ENCODE measurements at regions not wholly inside any gene's neighbourhood (a gene's known extent, or its start where the extent isn't known, plus 50 kb on each side); places are given as distances from the start of the nearest gene placed in this dataset.

- Histone ChIP-seq H3K9me3 (no peaks in the 10 kb centered on the region), H3K4me1 (ENCODE audit: control insufficient read depth in 1 of 2, low read depth in 2 of 2) (no peaks in the 10 kb centered on the region), H3K27me3 (replicated peaks; ENCODE audit: insufficient read depth) (no peaks in the 10 kb centered on the region), H3K4me3 (no peak overlapping the region), H3K27ac (no peak overlapping the region), H3K36me3 (no peaks in the 10 kb centered on the region)
- no peak for ATAC-seq (ENCODE audit: insufficient number of reproducible peaks, low FRiP score, low read depth)
- DNase-seq (ENCODE audit: low spot score), result no peak
- TF ChIP-seq CTCF (IDR thresholded peaks at IDR 0.05), result no peak
These were observed 633.9 kb downstream of the BCL11A start for GRCh38 chr2:59919579-59919978.

- DNase-seq (ENCODE audit: low spot score) (no peak), ATAC-seq (ENCODE audit: insufficient number of reproducible peaks, low FRiP score, low read depth) (no peak)
- Histone ChIP-seq H3K27me3 (replicated peaks; ENCODE audit: insufficient read depth) (no peaks in the 10 kb centered on the region), H3K27ac (no peak overlapping the region), H3K9me3 (no peaks in the 10 kb centered on the region), H3K4me3 (no peak overlapping the region), H3K36me3 (no peaks in the 10 kb centered on the region), H3K4me1 (ENCODE audit: control insufficient read depth in 1 of 2, low read depth in 2 of 2) (no peaks in the 10 kb centered on the region)
- TF ChIP-seq CTCF (IDR thresholded peaks at IDR 0.05), result no peak
These were observed 641.4 kb downstream of the BCL11A start for GRCh38 chr2:59912042-59912441.

GRCh38 chr2:59910166-59910565 is 643.3 kb downstream of the BCL11A start:
- Histone ChIP-seq H3K27ac (no peak overlapping the region), H3K4me1 (ENCODE audit: control insufficient read depth in 1 of 2, low read depth in 2 of 2) (no peaks in the 10 kb centered on the region), H3K4me3 (no peak overlapping the region), H3K27me3 (replicated peaks; ENCODE audit: insufficient read depth) (no peaks in the 10 kb centered on the region), H3K9me3 (no peaks in the 10 kb centered on the region), H3K36me3 (no peaks in the 10 kb centered on the region)
- no peak for DNase-seq (ENCODE audit: low spot score)
- ATAC-seq (ENCODE audit: insufficient number of reproducible peaks, low FRiP score, low read depth), result no peak
- no peak for TF ChIP-seq CTCF (IDR thresholded peaks at IDR 0.05)

GRCh38 chr2:59909147-59909546 is 644.3 kb downstream of the BCL11A start:
- H3K27ac ChIP-seq, result no peak overlapping the region
- no peak for DNase-seq (ENCODE audit: low spot score)
- H3K36me3 ChIP-seq, result no peaks in the 10 kb centered on the region
- H3K27me3 ChIP-seq (replicated peaks; ENCODE audit: insufficient read depth), result no peaks in the 10 kb centered on the region
- no peak for TF ChIP-seq CTCF (IDR thresholded peaks at IDR 0.05)
- no peaks in the 10 kb centered on the region for H3K4me1 ChIP-seq (ENCODE audit: control insufficient read depth in 1 of 2, low read depth in 2 of 2)
- H3K4me3 ChIP-seq, result no peak overlapping the region
- no peak for ATAC-seq (ENCODE audit: insufficient number of reproducible peaks, low FRiP score, low read depth)
- H3K9me3 ChIP-seq, result no peaks in the 10 kb centered on the region

- Histone ChIP-seq H3K27ac (no peak overlapping the region), H3K27me3 (replicated peaks; ENCODE audit: insufficient read depth) (no peaks in the 10 kb centered on the region), H3K36me3 (no peaks in the 10 kb centered on the region), H3K4me3 (no peak overlapping the region), H3K4me1 (ENCODE audit: control insufficient read depth in 1 of 2, low read depth in 2 of 2) (no peaks in the 10 kb centered on the region), H3K9me3 (no peaks in the 10 kb centered on the region)
- ATAC-seq (ENCODE audit: insufficient number of reproducible peaks, low FRiP score, low read depth), result no peak
- TF ChIP-seq CTCF (IDR thresholded peaks at IDR 0.05), result no peak
- DNase-seq (ENCODE audit: low spot score), result no peak
These were observed 647.7 kb downstream of the BCL11A start for GRCh38 chr2:59905731-59906130.
